ENCODE measurements at regions not wholly inside any gene's neighbourhood (a gene's known extent, or its start where the extent isn't known, plus 50 kb on each side); places are given as distances from the start of the nearest gene placed in this dataset.

DNA sequence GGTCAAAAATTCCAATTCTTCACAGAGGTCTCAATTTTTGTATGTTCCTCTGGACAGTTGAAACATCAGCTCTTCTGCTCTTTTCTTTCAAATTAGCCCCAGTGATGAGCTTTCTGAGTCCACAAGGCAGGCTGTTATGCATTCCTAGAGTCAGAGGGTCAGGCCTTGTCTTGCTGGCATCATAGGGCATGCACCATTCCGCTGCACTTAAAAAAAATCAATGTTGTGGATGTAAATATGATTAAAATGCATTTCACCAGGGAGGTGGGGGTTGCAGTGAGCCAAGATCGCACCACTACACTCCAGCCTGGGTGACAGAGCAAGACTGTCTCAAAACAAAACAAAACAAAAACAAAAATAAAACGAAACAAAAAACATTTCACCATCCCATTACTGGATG, 465.3 kb downstream of the EIPR1 start:
- TF ChIP-seq, protein P1, sequence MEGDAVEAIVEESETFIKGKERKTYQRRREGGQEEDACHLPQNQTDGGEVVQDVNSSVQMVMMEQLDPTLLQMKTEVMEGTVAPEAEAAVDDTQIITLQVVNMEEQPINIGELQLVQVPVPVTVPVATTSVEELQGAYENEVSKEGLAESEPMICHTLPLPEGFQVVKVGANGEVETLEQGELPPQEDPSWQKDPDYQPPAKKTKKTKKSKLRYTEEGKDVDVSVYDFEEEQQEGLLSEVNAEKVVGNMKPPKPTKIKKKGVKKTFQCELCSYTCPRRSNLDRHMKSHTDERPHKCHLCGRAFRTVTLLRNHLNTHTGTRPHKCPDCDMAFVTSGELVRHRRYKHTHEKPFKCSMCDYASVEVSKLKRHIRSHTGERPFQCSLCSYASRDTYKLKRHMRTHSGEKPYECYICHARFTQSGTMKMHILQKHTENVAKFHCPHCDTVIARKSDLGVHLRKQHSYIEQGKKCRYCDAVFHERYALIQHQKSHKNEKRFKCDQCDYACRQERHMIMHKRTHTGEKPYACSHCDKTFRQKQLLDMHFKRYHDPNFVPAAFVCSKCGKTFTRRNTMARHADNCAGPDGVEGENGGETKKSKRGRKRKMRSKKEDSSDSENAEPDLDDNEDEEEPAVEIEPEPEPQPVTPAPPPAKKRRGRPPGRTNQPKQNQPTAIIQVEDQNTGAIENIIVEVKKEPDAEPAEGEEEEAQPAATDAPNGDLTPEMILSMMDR (IDR thresholded peaks at IDR 0.05): no peak
- TF ChIP-seq POLR2A (IDR thresholded peaks at IDR 0.05): no peak

Measured in right lobe of liver (tissue), 4 donors.